ENCODE measurements at regions not wholly inside any gene's neighbourhood (a gene's known extent, or its start where the extent isn't known, plus 50 kb on each side); places are given as distances from the start of the nearest gene placed in this dataset.

GRCh38 chr6:4561773-4562400, 214.3 kb upstream of the CDYL start:
- no peak for DNase-seq
- Histone ChIP-seq H3K27me3 (no peaks in the 10 kb centered on the region), H3K4me3 (no peak overlapping the region), H3K27ac (no peak overlapping the region), H3K36me3 (replicated peaks in 1 of 2) (no peaks in the 10 kb centered on the region), H3K9me3 (replicated peaks in 1 of 3) (no peaks in the 10 kb centered on the region), H3K4me1 (replicated peaks in 1 of 2) (no peaks in the 10 kb centered on the region)
- WGBS, 4 donors = 93 to 97% (median 95%) methylated on average over 6 of the region's 6 CpGs
- intact Hi-C loops (cut with DNase I) = no loop called here
- no peak for TF ChIP-seq CTCF (IDR thresholded peaks at IDR 0.05)
- no peak for TF ChIP-seq POLR2A (IDR thresholded peaks at IDR 0.05)

DNA sequence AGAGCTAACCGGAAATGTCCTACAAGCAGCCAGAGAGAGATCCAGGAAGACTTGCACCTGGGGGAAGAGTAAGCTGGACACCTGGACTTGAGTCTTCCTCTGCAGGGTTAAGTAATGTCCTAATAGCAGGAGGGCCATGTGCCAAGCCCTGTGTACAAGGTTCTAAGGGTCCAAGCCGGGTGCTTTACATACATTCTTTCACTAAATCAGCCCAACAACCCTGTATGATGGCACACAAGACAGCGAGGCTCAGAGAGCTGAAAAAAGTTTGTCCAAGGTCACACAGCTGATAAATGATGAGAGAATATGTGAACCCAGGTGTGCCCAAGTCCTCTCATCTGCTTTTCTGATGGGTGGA, 215.1 kb upstream of the CDYL start:
- TF ChIP-seq POLR2A (IDR thresholded peaks at IDR 0.05) = no peak
- WGBS, 4 donors = 71 to 87% (median 80%) methylated on average over 3 of the region's 3 CpGs

DNA sequence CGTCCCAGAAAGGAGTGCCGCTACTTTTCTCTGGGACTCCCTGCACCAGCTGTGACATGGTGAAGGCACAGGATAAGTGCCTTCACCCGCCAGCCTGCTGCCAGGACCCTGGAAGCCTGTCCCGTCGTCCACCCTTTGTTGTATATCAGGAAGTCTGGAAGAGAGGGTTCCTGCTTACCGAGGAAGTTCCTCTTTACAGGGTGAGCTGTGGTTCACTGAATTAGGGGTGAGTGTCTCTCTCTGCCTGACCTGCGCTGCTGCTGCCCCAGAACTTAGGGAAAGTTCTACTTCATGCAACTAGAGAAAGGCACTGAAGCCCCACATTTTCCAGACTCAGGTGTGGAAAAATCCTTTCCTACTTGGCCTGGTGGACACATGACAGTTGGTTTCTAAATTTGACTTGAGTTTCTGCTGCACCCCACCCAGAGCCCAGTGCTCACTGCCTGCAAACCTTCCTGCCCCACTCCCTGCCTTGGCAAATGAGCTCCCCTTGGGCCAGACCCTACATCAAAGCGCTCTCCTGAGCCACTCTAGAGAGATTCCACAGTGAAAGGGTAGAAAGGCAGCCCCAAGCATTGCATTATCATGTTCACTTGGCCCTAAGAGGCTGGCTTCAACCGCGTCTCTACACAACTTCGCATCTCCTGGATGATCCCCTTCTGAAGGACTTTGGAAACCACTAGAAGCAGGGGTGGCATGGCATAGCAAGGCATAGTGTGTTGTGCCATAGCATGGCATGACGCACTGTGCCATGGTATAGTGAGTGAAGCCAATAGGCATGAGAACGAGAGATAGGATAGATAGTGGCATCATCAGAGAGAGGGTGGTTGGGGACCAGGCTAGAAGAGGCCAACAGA, 215.8 kb upstream of the CDYL start:
- TF ChIP-seq POLR2A (IDR thresholded peaks at IDR 0.05) (no peak), CTCF (IDR thresholded peaks at IDR 0.05) (no peak)
- 83 to 94% (median 85%) methylated on average over 11 to 13 of the region's 13 CpGs for WGBS, 4 donors
- H3K9me3 ChIP-seq (replicated peaks in 1 of 3) = no peaks in the 10 kb centered on the region
- no peak overlapping the region for H3K27ac ChIP-seq
- no peaks in the 10 kb centered on the region for H3K4me1 ChIP-seq (replicated peaks in 1 of 2)
- no peaks in the 10 kb centered on the region for H3K27me3 ChIP-seq
- no peak for DNase-seq
- no peaks in the 10 kb centered on the region for H3K36me3 ChIP-seq (replicated peaks in 1 of 2)
- intact Hi-C loops (cut with DNase I) = no loop called here
- H3K4me3 ChIP-seq = no peak overlapping the region

More for the DNA sequence above, 215.1 kb upstream of the CDYL start:
- no peak for DNase-seq
- Histone ChIP-seq H3K9me3 (replicated peaks in 1 of 3) (no peaks in the 10 kb centered on the region), H3K27ac (no peak overlapping the region), H3K4me1 (replicated peaks in 1 of 2) (no peaks in the 10 kb centered on the region), H3K4me3 (no peak overlapping the region), H3K27me3 (no peaks in the 10 kb centered on the region), H3K36me3 (replicated peaks in 1 of 2) (no peaks in the 10 kb centered on the region)
- intact Hi-C loops (cut with DNase I) = no loop called here

DNA sequence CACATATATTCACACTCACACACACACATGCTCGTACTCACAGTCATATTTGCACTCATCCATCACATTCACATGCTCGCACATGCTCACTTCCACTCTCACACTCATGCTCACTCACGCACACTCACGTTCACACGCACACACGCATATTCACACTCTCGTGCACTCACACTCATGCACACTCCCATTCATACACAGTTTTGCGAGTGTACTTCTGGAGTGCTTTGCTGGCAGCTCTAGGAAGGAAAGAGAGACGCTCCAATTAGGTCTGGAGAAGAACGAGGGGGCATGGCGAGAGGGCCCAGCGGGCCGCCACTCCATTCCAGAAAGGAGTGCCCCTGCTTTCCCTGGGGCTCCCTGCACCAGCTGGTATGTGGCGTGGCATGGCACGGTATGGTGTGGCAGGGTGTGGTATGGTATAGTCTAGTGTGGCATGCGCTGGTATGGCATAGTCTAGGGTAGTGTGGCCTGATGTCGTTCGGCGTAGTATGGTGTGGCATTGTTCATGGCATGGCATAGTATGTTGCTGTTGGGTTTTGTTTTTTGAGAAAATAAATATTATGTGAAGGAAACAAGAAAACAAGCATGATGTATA, 216.8 kb upstream of the CDYL start:
- 95 to 97% (median 96%) methylated on average over 19 of the region's 19 CpGs for WGBS, 4 donors
- intact Hi-C loops (cut with DNase I) = no loop called here
- Histone ChIP-seq H3K36me3 (replicated peaks in 1 of 2) (no peaks in the 10 kb centered on the region), H3K27me3 (no peaks in the 10 kb centered on the region), H3K4me1 (replicated peaks in 1 of 2) (no peaks in the 10 kb centered on the region), H3K4me3 (no peak overlapping the region), H3K9me3 (replicated peaks in 1 of 3) (no peaks in the 10 kb centered on the region), H3K27ac (no peak overlapping the region)
- no peak for DNase-seq
- TF ChIP-seq CTCF (IDR thresholded peaks at IDR 0.05) (no peak), POLR2A (IDR thresholded peaks at IDR 0.05) (no peak)

Data from adrenal gland (tissue), 9 donors.